ENCODE measurements at regions not wholly inside any gene's neighbourhood (a gene's known extent, or its start where the extent isn't known, plus 50 kb on each side); places are given as distances from the start of the nearest gene placed in this dataset.

DNA sequence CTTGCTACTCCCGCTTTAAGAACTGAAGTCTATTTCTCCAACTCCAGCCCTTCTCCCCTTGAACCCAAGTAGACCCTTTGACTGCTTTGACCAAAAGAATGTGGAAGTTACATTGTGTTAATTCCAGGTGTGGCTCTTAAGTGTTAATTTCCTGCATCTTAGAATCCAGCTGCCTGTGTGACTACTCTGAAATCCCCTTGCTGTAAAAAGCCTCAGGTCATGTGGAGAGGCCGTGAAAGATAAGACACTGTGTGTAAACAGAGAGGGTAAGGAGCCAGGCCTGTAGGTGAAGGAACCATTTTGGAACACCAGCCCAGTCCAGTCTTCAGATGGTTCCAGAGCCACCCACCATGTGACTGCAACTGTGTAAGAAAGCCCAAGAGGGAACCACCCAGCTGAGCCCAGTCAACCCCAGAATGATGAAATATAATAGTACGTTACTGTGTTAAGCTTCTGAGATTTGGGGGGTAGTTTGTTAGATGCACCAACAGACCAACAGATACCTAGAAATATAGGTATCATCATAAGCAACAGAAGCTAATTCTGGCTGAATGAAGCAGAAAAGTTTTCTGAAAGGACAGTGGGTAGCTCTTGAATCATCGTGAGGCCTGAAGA is 59.4 kb upstream of the CCDC112 start:
- no peak for DNase-seq (ENCODE audit: low read depth, low spot score)
- TF ChIP-seq, protein P1, sequence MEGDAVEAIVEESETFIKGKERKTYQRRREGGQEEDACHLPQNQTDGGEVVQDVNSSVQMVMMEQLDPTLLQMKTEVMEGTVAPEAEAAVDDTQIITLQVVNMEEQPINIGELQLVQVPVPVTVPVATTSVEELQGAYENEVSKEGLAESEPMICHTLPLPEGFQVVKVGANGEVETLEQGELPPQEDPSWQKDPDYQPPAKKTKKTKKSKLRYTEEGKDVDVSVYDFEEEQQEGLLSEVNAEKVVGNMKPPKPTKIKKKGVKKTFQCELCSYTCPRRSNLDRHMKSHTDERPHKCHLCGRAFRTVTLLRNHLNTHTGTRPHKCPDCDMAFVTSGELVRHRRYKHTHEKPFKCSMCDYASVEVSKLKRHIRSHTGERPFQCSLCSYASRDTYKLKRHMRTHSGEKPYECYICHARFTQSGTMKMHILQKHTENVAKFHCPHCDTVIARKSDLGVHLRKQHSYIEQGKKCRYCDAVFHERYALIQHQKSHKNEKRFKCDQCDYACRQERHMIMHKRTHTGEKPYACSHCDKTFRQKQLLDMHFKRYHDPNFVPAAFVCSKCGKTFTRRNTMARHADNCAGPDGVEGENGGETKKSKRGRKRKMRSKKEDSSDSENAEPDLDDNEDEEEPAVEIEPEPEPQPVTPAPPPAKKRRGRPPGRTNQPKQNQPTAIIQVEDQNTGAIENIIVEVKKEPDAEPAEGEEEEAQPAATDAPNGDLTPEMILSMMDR (IDR thresholded peaks at IDR 0.05; ENCODE audit: low read depth, low read length), result no peak
- no peak overlapping the region for H3K4me3 ChIP-seq (ENCODE audit: low read depth, low read length)
- in situ Hi-C loops (cut with HindIII; ENCODE audit: low sequenced_read_pairs), result no loop called here

DNA sequence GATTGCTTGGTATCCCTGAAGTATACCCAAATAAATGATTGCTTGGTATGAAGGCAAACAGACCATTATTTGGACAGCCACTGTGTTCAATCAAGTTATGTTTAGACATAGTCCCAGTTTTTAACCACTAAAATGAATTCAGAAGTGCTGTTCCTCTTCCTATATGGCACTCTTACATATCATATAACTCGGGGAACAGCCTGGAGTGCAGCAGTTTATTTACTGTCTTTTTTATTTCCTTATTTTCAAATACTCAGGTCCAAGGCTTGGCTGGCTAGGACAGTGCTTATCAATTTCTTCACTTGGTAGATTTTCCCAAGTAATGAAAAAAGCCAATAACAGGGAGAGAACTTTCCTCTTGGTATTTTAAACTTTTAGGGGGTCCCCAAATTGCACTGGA is 58.6 kb upstream of the CCDC112 start:
- in situ Hi-C loops (cut with HindIII; ENCODE audit: low sequenced_read_pairs), result no loop called here
- TF ChIP-seq, protein P1 (IDR thresholded peaks at IDR 0.05; ENCODE audit: low read depth, low read length), result no peak
- DNase-seq (ENCODE audit: low read depth, low spot score), result no peak
- no peak overlapping the region for H3K4me3 ChIP-seq (ENCODE audit: low read depth, low read length)

DNA sequence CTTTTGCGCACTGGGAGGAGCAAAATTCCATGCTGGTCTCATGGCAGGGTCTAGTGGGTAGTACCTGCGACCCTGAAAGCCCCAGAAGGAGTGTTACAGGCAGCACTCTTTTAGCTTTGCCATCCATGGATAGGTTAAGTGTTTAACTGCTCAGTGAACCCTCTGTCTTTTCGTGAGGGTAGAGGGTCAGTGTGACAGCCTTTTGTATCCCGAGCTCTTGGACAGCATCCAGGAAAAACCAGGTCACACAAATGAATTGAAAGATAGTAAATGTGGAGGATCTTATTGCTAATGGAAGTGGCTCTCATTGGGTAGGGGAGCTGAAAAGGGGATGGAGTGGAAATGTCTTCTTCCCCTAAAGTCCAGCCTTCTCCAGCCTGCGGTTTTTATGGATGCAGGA is 57.8 kb upstream of the CCDC112 start:
- no peak overlapping the region for H3K4me3 ChIP-seq (ENCODE audit: low read depth, low read length)
- TF ChIP-seq, protein P1 (IDR thresholded peaks at IDR 0.05; ENCODE audit: low read depth, low read length), result no peak
- in situ Hi-C loops (cut with HindIII; ENCODE audit: low sequenced_read_pairs), result no loop called here
- DNase-seq (ENCODE audit: low read depth, low spot score), result no peak

DNA sequence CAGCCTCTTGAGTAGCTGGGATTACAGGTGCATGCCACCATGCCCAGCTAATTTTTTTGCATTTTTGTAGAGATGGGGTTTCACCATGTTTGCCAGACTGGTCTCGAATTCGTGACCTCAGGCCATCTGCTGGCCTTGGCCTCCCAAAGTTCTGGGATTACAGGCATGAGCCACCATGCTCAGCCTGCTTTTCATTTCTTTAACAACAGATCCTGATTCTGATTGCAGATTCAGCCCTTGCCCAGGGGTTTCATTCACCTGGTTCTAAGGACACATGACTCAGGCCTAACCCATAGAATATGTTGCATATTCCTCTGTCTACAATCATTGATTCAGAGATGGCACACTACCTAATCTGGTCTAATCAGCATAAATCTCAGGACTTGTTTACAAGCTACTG is 56.1 kb upstream of the CCDC112 start:
- TF ChIP-seq, protein P1 (IDR thresholded peaks at IDR 0.05; ENCODE audit: low read depth, low read length), result no peak
- in situ Hi-C loops (cut with HindIII; ENCODE audit: low sequenced_read_pairs), result no loop called here
- no peak overlapping the region for H3K4me3 ChIP-seq (ENCODE audit: low read depth, low read length)
- DNase-seq (ENCODE audit: low read depth, low spot score), result no peak

DNA sequence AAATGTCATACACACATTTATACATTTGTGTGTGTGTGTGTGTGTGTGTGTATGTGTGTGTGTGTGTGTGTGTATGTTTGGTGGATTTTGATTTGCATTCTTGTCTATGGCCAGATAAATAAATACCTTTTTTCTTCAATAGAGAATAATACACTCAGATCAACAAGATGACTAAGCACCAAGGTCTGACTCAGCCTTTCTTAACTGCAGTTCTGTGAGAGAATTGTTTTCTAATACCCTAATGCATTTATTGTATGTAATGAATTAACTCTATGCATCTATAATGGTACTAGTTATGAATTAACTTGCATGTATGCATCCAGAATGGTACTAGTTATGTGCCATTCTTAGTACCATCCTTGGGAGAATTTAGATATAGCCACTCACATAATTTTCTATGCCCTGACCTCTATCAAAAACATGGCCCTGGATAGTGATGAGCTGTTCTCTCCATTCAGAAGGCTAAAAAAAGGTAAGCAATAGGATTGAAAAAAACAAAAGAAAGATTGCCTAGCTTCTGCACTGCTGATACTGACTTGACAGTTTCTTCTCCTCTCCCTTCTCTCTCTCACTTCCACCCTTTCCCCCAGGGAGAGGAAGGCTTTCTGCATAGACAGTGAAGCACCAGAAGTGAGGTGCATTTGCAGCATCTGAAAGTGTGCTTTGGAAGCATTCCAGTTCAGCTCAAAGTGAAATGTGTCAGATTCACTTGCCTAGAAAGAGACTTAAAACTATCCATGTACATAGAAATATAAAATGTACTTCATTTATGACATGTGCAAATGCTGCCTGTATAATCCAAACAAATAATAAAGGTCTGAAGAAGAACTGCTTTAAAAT is 55.1 kb upstream of the CCDC112 start:
- no peak overlapping the region for H3K4me3 ChIP-seq (ENCODE audit: low read depth, low read length)
- in situ Hi-C loops (cut with HindIII; ENCODE audit: low sequenced_read_pairs), result no loop called here
- peak; percentile 72 for DNase-seq (ENCODE audit: low read depth, low spot score)
- TF ChIP-seq, protein P1 (IDR thresholded peaks at IDR 0.05; ENCODE audit: low read depth, low read length), result no peak

DNA sequence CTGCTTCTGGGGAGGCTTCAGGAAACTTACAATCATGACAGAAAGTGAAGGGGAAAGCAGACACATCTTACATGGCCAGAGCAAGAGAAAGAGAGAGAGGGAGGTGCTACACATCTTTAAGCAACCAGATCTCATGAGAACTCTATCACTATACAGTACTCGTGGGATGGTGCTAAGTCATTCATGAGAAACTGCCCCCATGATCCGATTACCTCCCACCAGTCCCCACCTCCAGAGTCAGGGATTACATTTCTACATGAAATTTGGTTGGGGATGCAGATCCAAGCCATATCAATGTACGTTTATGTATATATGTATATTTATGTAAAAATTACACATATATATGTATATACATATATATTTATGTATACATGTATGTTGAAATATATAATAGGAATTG is 54.4 kb upstream of the CCDC112 start:
- TF ChIP-seq, protein P1 (IDR thresholded peaks at IDR 0.05; ENCODE audit: low read depth, low read length), result no peak
- H3K4me3 ChIP-seq (ENCODE audit: low read depth, low read length), result no peak overlapping the region
- in situ Hi-C loops (cut with HindIII; ENCODE audit: low sequenced_read_pairs), result no loop called here
- no peak for DNase-seq (ENCODE audit: low read depth, low spot score)

All from astrocyte of the spinal cord (primary cell).